Upper lobe of left lung (tissue), 4 donors: ENCODE measurements at regions not wholly inside any gene's neighbourhood (a gene's known extent, or its start where the extent isn't known, plus 50 kb on each side); places are given as distances from the start of the nearest gene placed in this dataset.

ENCODE experiments used
- CTCF ChIP-seq, 6 experiments: fragments of 450-650 bp in 4 of 6; fragments of 200-600 bp in 2 of 6; sonication (generic) in 2 of 6; IDR thresholded peaks; one replicate each; pipeline ENCODE4 v1.5.1; 2016 to 2019; ENCODE audit warnings: antibody characterized with exemption in 6 of 6
- EP300 ChIP-seq, 4 donors: sonication (generic); formaldehyde crosslinking; IDR thresholded peaks; one replicate each; pipeline ENCODE4 v1.5.1; 2017; ENCODE audit warnings: antibody characterized with exemption in 4 of 4, control low read depth in 2 of 4
- POLR2A ChIP-seq, 4 donors: fragments of 450-650 bp; IDR thresholded peaks; one replicate each; pipeline ENCODE4 v1.5.1; 2016 to 2017; ENCODE audit warnings: antibody characterized with exemption in 4 of 4, mild to moderate bottlenecking in 2 of 4
- POLR2AphosphoS5 ChIP-seq, 2 donors: sonication (generic); formaldehyde crosslinking; IDR thresholded peaks; one replicate each; pipeline ENCODE4 v1.5.1; 2017; ENCODE audit warnings: antibody characterized with exemption in 2 of 2

GRCh38 chr4:155114790-155115189 lies 93.6 kb upstream of the NPY2R start:
- TF ChIP-seq CTCF (IDR thresholded peaks at IDR 0.05) (no peak), EP300 (IDR thresholded peaks at IDR 0.05) (no peak), POLR2A (IDR thresholded peaks at IDR 0.05) (no peak), POLR2AphosphoS5 (IDR thresholded peaks at IDR 0.05) (no peak)
